Transverse colon (tissue), 3 donors: ENCODE measurements at regions not wholly inside any gene's neighbourhood (a gene's known extent, or its start where the extent isn't known, plus 50 kb on each side); places are given as distances from the start of the nearest gene placed in this dataset.

ENCODE experiments used
- CTCF ChIP-seq, 5 experiments: fragments of 200-600 bp in 3 of 5; fragments of 450-650 bp in 2 of 5; sonication (generic) in 3 of 5; IDR thresholded peaks; 1 replicate in 2 of 5; 2 replicates in 3 of 5; pipeline ENCODE4 v1.5.1; 2016 to 2017; ENCODE audit warnings: antibody characterized with exemption in 5 of 5, inconsistent platforms in 3 of 5, mild to moderate bottlenecking in 2 of 5, moderate library complexity in 1 of 5
- POLR2A ChIP-seq: fragments of 450-650 bp; IDR thresholded peaks from one replicate; pipeline ENCODE4 v1.6.1; 2016; ENCODE audit warnings: antibody characterized with exemption, mild to moderate bottlenecking, moderate library complexity

GRCh38 chr4:188930822-188931221 lies 791.6 kb downstream of the TRIML1 start:
- no peak for TF ChIP-seq CTCF (IDR thresholded peaks at IDR 0.05)
- TF ChIP-seq POLR2A: no peak
